Left kidney (tissue), 1 donor: ENCODE measurements at regions not wholly inside any gene's neighbourhood (a gene's known extent, or its start where the extent isn't known, plus 50 kb on each side); places are given as distances from the start of the nearest gene placed in this dataset.
"Not testable (repeated sequence)": the region's sequence is repeated elsewhere in the genome, so short reads cannot be mapped to it uniquely, and the experiment has no call there.

ENCODE experiments used
- DNase-seq: peaks from one replicate; pipeline ENCODE4 v3.0.0-alpha.2; 2013

GRCh38 chr17:70323269-70323668, 153.9 kb downstream of the KCNJ2 start:
- no peak for DNase-seq

GRCh38 chr17:70324031-70324430, 154.7 kb downstream of the KCNJ2 start:
- DNase-seq: no peak

GRCh38 chr17:70327279-70327678, 157.9 kb downstream of the KCNJ2 start:
- DNase-seq: no peak

GRCh38 chr17:70327723-70328122, 158.4 kb downstream of the KCNJ2 start:
- DNase-seq: no peak

- DNase-seq: no peak
These were observed 160.4 kb downstream of the KCNJ2 start for GRCh38 chr17:70329721-70330120.

- DNase-seq: not testable (repeated sequence)
These were observed 161.7 kb downstream of the KCNJ2 start for GRCh38 chr17:70331066-70331465.

GRCh38 chr17:70332356-70333210, 163.3 kb downstream of the KCNJ2 start:
- no peak for DNase-seq

- DNase-seq: no peak
These were observed 167.1 kb downstream of the KCNJ2 start for GRCh38 chr17:70336411-70336810.

GRCh38 chr17:70338946-70339354, 169.6 kb downstream of the KCNJ2 start:
- DNase-seq: no peak

GRCh38 chr17:70343114-70343513, 173.8 kb downstream of the KCNJ2 start:
- no peak for DNase-seq

GRCh38 chr17:70344386-70345060, 175.2 kb downstream of the KCNJ2 start:
- DNase-seq: no peak

- no peak for DNase-seq
These were observed 175.7 kb downstream of the KCNJ2 start for GRCh38 chr17:70345061-70345460.

- no peak for DNase-seq
These were observed 183.5 kb downstream of the KCNJ2 start for GRCh38 chr17:70352834-70353233.

- no peak for DNase-seq
These were observed 184.2 kb downstream of the KCNJ2 start for GRCh38 chr17:70353408-70354092.

GRCh38 chr17:70355185-70355584, 185.9 kb downstream of the KCNJ2 start:
- no peak for DNase-seq

- DNase-seq: no peak
These were observed 187.9 kb downstream of the KCNJ2 start for GRCh38 chr17:70357190-70357589.

GRCh38 chr17:70365091-70365583, 195.8 kb downstream of the KCNJ2 start:
- DNase-seq: no peak

- no peak for DNase-seq
These were observed 197.1 kb downstream of the KCNJ2 start for GRCh38 chr17:70366386-70366785.

- DNase-seq: no peak
These were observed 198.7 kb downstream of the KCNJ2 start for GRCh38 chr17:70368011-70368410.

- no peak for DNase-seq
These were observed 200.1 kb downstream of the KCNJ2 start for GRCh38 chr17:70369391-70369790.

GRCh38 chr17:70370816-70371215, 201.5 kb downstream of the KCNJ2 start:
- DNase-seq: no peak

GRCh38 chr17:70373369-70373768, 204.0 kb downstream of the KCNJ2 start:
- no peak for DNase-seq

GRCh38 chr17:70374496-70374895, 205.2 kb downstream of the KCNJ2 start:
- DNase-seq: no peak
